IMR-90 (cell line): ENCODE measurements at regions not wholly inside any gene's neighbourhood (a gene's known extent, or its start where the extent isn't known, plus 50 kb on each side); places are given as distances from the start of the nearest gene placed in this dataset.

Experiments used
- ATAC-seq: fragments of 200-7000 bp; cut with Tn5 transposase; 2 replicates; pipeline ENCODE4 v1.9.1; 2020; ENCODE audit warnings: low read depth, mild to moderate bottlenecking, moderate library complexity
- BruUV-seq: library from RNA; stranded (reverse); fragments of 400-500 nt; replicated peaks from 2 replicates; lab custom pipeline; 2021; lab: Mats Ljungman, UMichigan
- CTCF ChIA-PET: fragments of 300-600 bp; formaldehyde crosslinking; extraction: SDS; loops from one replicate; lab custom pipeline; 2021; ENCODE audit warnings: antibody characterized with exemption; lab: Yijun Ruan, JAX
- POLR2A ChIA-PET: fragments of 300-600 bp; sonication (Branson Sonifier 250); formaldehyde crosslinking; loops from one replicate; lab custom pipeline; 2022; ENCODE audit warnings: antibody characterized with exemption; ENCODE audit not compliant: unreplicated experiment; lab: Charles Lee
- DNase-seq: peaks from one replicate; pipeline ENCODE4 v3.0.0; 2013
- H2AFZ ChIP-seq: replicated peaks from 2 replicates; pipeline ENCODE3; 2013; ENCODE audit warnings: low read length, mild to moderate bottlenecking; ENCODE audit not compliant: poor library complexity
- H2AK5ac ChIP-seq: 2 replicates; pipeline ENCODE4 v1.6.1; 2013; ENCODE audit warnings: low read depth, low read length, inconsistent platforms
- H2AK9ac ChIP-seq: replicated peaks from 2 replicates; pipeline ENCODE3; 2013; ENCODE audit warnings: mild to moderate bottlenecking, low read depth, low read length, moderate library complexity; ENCODE audit not compliant: poor library complexity
- H2BK120ac ChIP-seq: 2 replicates; pipeline ENCODE4 v1.6.1; 2013; ENCODE audit warnings: low read depth, low read length, inconsistent platforms
- H2BK15ac ChIP-seq: 3 replicates; pipeline ENCODE4 v1.6.1; 2013; ENCODE audit warnings: low read depth, low read length, inconsistent platforms
- H2BK20ac ChIP-seq: 2 replicates; pipeline ENCODE4 v1.6.1; 2013; ENCODE audit warnings: low read depth, mild to moderate bottlenecking, inconsistent platforms, low read length, moderate library complexity
- H2BK5ac ChIP-seq: 2 replicates; pipeline ENCODE4 v1.6.1; 2013; ENCODE audit warnings: mild to moderate bottlenecking, low read depth, low read length, inconsistent platforms; ENCODE audit not compliant: poor library complexity, severe bottlenecking
- H3K14ac ChIP-seq: replicated peaks from 2 replicates; pipeline ENCODE4 v1.6.1; 2013; ENCODE audit warnings: low read depth, low read length, inconsistent platforms
- H3K18ac ChIP-seq: 2 replicates; pipeline ENCODE4 v1.6.1; 2013; ENCODE audit warnings: low read depth, low read length, control low read depth
- H3K23ac ChIP-seq: 2 replicates; pipeline ENCODE4 v1.6.1; 2013; ENCODE audit warnings: low read depth, low read length, inconsistent platforms
- H3K27ac ChIP-seq: 2 replicates; pipeline ENCODE4 v1.5.1; 2013; ENCODE audit warnings: mild to moderate bottlenecking, control low read depth, low read length; ENCODE audit not compliant: insufficient read depth
- H3K27me3 ChIP-seq: 2 replicates; pipeline ENCODE4 v1.6.1; 2013; ENCODE audit warnings: low read length; ENCODE audit not compliant: control insufficient read depth, insufficient read depth
- H3K36me3 ChIP-seq: 2 replicates; pipeline ENCODE4 v1.6.1; 2013; ENCODE audit warnings: low read length, mixed read lengths; ENCODE audit not compliant: control insufficient read depth, insufficient read depth
- H3K4ac ChIP-seq: 2 replicates; pipeline ENCODE4 v1.6.1; 2013; ENCODE audit warnings: low read depth, low read length, inconsistent platforms
- H3K4me1 ChIP-seq: 2 replicates; pipeline ENCODE4 v1.6.1; 2013; ENCODE audit warnings: low read length, mixed read lengths; ENCODE audit not compliant: control insufficient read depth, insufficient read depth
- H3K4me2 ChIP-seq: 2 replicates; pipeline ENCODE4 v1.6.1; 2013; ENCODE audit warnings: low read depth, mild to moderate bottlenecking, control low read depth, low read length, moderate library complexity
- H3K4me3 ChIP-seq: 2 replicates; pipeline ENCODE4 v1.5.1; 2013; ENCODE audit warnings: low read depth, mild to moderate bottlenecking, control low read depth, low read length, moderate library complexity; ENCODE audit not compliant: insufficient read depth
- H3K56ac ChIP-seq: 2 replicates; pipeline ENCODE4 v1.6.1; 2013; ENCODE audit warnings: low read length, inconsistent platforms; ENCODE audit not compliant: insufficient read depth; ENCODE audit errors: extremely low read depth
- H3K79me1 ChIP-seq, 2 experiments: 2 replicates each; pipeline ENCODE4 v1.6.1; 2013; ENCODE audit warnings: low read length in 2 of 2, inconsistent platforms in 1 of 2, low read depth in 1 of 2
- H3K9ac ChIP-seq: 2 replicates; pipeline ENCODE4 v1.6.1; 2013; ENCODE audit warnings: low read depth, low read length, control low read depth
- H3K9me1 ChIP-seq: 2 replicates; pipeline ENCODE4 v1.6.1; 2013; ENCODE audit warnings: low read length, inconsistent platforms; ENCODE audit not compliant: insufficient read depth
- H3K9me3 ChIP-seq: 2 replicates; pipeline ENCODE4 v1.6.1; 2013; ENCODE audit warnings: low read length; ENCODE audit not compliant: control insufficient read depth, insufficient read depth
- H4K20me1 ChIP-seq: 2 replicates; pipeline ENCODE4 v1.6.1; 2013; ENCODE audit warnings: low read length, inconsistent platforms; ENCODE audit not compliant: insufficient read depth
- H4K5ac ChIP-seq: 2 replicates; pipeline ENCODE4 v1.6.1; 2013; ENCODE audit warnings: mild to moderate bottlenecking, low read depth, low read length, control low read depth
- H4K8ac ChIP-seq, 2 experiments: 2 replicates each; pipeline ENCODE4 v1.6.1; 2013; ENCODE audit warnings: low read depth in 2 of 2, low read length in 2 of 2, control low read depth in 1 of 2, inconsistent platforms in 1 of 2
- H4K91ac ChIP-seq: 2 replicates; pipeline ENCODE4 v1.6.1; 2013; ENCODE audit warnings: low read depth, low read length, inconsistent platforms; ENCODE audit not compliant: insufficient read depth
- CEBPB ChIP-seq: IDR thresholded peaks from 2 replicates; pipeline ENCODE4 v1.6.1; 2012; ENCODE audit warnings: low read depth, low read length, improper control_type of control experiment
- CHD1 ChIP-seq: IDR thresholded peaks from 2 replicates; pipeline ENCODE4 v1.6.1; 2012; ENCODE audit warnings: low read depth, low read length, improper control_type of control experiment
- MAFK ChIP-seq: IDR thresholded peaks from 2 replicates; pipeline ENCODE4 v1.6.1; 2012; ENCODE audit warnings: low read depth, low read length, improper control_type of control experiment
- MAZ ChIP-seq: IDR thresholded peaks from 2 replicates; pipeline ENCODE4 v1.6.1; 2012; ENCODE audit warnings: low read depth, mild to moderate bottlenecking, low read length, improper control_type of control experiment, moderate library complexity, borderline replicate concordance
- POLR2A ChIP-seq: IDR thresholded peaks from 2 replicates; pipeline ENCODE4 v1.6.1; 2012; ENCODE audit warnings: mild to moderate bottlenecking, low read depth, low read length
- RAD21 ChIP-seq: IDR thresholded peaks from 2 replicates; pipeline ENCODE4 v1.6.1; 2012; ENCODE audit warnings: low read length, improper control_type of control experiment
- RCOR1 ChIP-seq: IDR thresholded peaks from 2 replicates; pipeline ENCODE4 v1.6.1; 2012; ENCODE audit warnings: mild to moderate bottlenecking, low read length, improper control_type of control experiment; ENCODE audit not compliant: insufficient replicate concordance
- RFX5 ChIP-seq: IDR thresholded peaks from 2 replicates; pipeline ENCODE4 v1.8.0; 2012; ENCODE audit warnings: low read depth, mild to moderate bottlenecking, low read length, moderate library complexity
- SMC3 ChIP-seq: fragments of 150-350 bp; IDR thresholded peaks from 2 replicates; pipeline ENCODE4 v1.6.1; 2016; ENCODE audit warnings: low read depth, mild to moderate bottlenecking, antibody characterized with exemption, low read length, moderate library complexity
- WGBS, 2 experiments: methylation state at CpG; one replicate each; pipeline versions ENCODE4 v1.1.5 to v1.1.7; 2013; ENCODE audit warnings: missing lambda C conversion rate in 2 of 2; ENCODE audit not compliant: insufficient read length in 1 of 2; ENCODE audit errors: extremely low coverage in 2 of 2; 5-methylcytosine and 5-hydroxymethylcytosine counted together
- dilution Hi-C: fragments of 300-500 bp; cut with HindIII; formaldehyde crosslinking; loops from one replicate; pipeline ENCODE4 v1.14.3; 2018; ENCODE audit warnings: low sequenced_read_pairs; ENCODE audit not compliant: unreplicated experiment
- in situ Hi-C: fragments of 300-500 bp; cut with MboI; formaldehyde crosslinking; loops from 3 replicates; pipeline ENCODE4 v1.14.3; 2019; ENCODE audit warnings: low sequenced_read_pairs, inconsistent platforms, mixed read lengths
- intact Hi-C: fragments of 100-400 bp; cut with micrococcal nuclease; formaldehyde crosslinking; loops from 2 replicates; pipeline ENCODE4 v1.10.0; 2022

GRCh38 chr4:121472937-121473721 lies 92.3 kb upstream of the QRFPR start:
- Histone ChIP-seq H3K27ac (no peak overlapping the region), H2AK9ac (no peak overlapping the region), H2BK15ac (no peak overlapping the region), H3K4me2 (no peak overlapping the region), H3K4me1 (no peaks in the 10 kb centered on the region), H3K23ac (no peak overlapping the region), H4K91ac (no peak overlapping the region), H2AFZ (no peak overlapping the region), H2BK5ac (no peak overlapping the region), H3K4me3 (no peak overlapping the region), H3K56ac (no peak overlapping the region), H3K9ac (no peak overlapping the region), H4K8ac (no peak overlapping the region), H2BK120ac (no peak overlapping the region), H3K79me1 (no peaks in the 10 kb centered on the region), H3K4ac (no peak overlapping the region), H4K5ac (no peak overlapping the region), H3K27me3 (no peaks in the 10 kb centered on the region), H3K9me3 (no peaks in the 10 kb centered on the region), H2AK5ac (no peak overlapping the region), H3K36me3 (no peaks in the 10 kb centered on the region), H3K14ac (no peak overlapping the region), H3K9me1 (no peaks in the 10 kb centered on the region), H3K18ac (no peak overlapping the region), H2BK20ac (no peak overlapping the region), H4K20me1 (no peaks in the 10 kb centered on the region)
- ChIA-PET CTCF (interaction anchor here (0.6 to 1.1 kb wide), 2 partner anchors 11 to 239 kb away, joined by 3 to 4 read pairs; no protein-coding TSS in a partner anchor), POLR2A (no interaction called here)
- in situ Hi-C loops (no loop called here), dilution Hi-C loops (no loop called here), intact Hi-C loops (no loop called here)
- ATAC-seq (no peak), DNase-seq (no peak)
- BruUV-seq, result no TSS peak
- no CpG with 5 or more reads among the region's 2 CpGs for WGBS, 2 experiments
- no peak for TF ChIP-seq MAZ
- no peak for TF ChIP-seq RCOR1
- TF ChIP-seq CHD1, result no peak
- peak; percentile 50; the same call in 1 of the 2 replicates for TF ChIP-seq CEBPB
- no peak for TF ChIP-seq SMC3
- no peak for TF ChIP-seq RAD21
- no peak for TF ChIP-seq POLR2A
- TF ChIP-seq MAFK, result no peak
- no peak for TF ChIP-seq RFX5
